Skeletal muscle satellite cell (primary cell): ENCODE measurements at regions not wholly inside any gene's neighbourhood (a gene's known extent, or its start where the extent isn't known, plus 50 kb on each side); places are given as distances from the start of the nearest gene placed in this dataset.

Experiments used
- H3K27me3 ChIP-seq: 2 replicates; pipeline ENCODE4 v1.7.0; 2013; ENCODE audit warnings: low read length; ENCODE audit not compliant: control insufficient read depth, insufficient read depth
- H3K36me3 ChIP-seq: 2 replicates; pipeline ENCODE4 v1.7.0; 2013; ENCODE audit warnings: mild to moderate bottlenecking, control low read depth, low read length; ENCODE audit not compliant: insufficient read depth
- H3K4me1 ChIP-seq: 2 replicates; pipeline ENCODE4 v1.7.0; 2013; ENCODE audit warnings: low read length; ENCODE audit not compliant: control insufficient read depth, insufficient read depth
- H3K4me2 ChIP-seq: 2 replicates; pipeline ENCODE4 v1.7.0; 2013; ENCODE audit warnings: mild to moderate bottlenecking, low read length
- H3K4me3 ChIP-seq: 2 replicates; pipeline ENCODE4 v1.7.0; 2013; ENCODE audit warnings: low read length
- H3K9ac ChIP-seq: 2 replicates; pipeline ENCODE4 v1.7.0; 2013; ENCODE audit warnings: mild to moderate bottlenecking, low read depth, low read length, moderate library complexity
- H3K9me3 ChIP-seq: replicated peaks from 2 replicates; pipeline ENCODE4 v1.7.0; 2013; ENCODE audit warnings: mild to moderate bottlenecking, control low read depth, low read length

- Histone ChIP-seq H3K4me1 (no peaks in the 10 kb centered on the region), H3K9me3 (no peaks in the 10 kb centered on the region), H3K36me3 (no peaks in the 10 kb centered on the region), H3K27me3 (no peaks in the 10 kb centered on the region), H3K4me2 (no peak overlapping the region), H3K9ac (no peak overlapping the region), H3K4me3 (no peak overlapping the region)
Measured at GRCh38 chr13:107067381-107067780, 499.4 kb upstream of the ARGLU1 start.

- H3K9ac ChIP-seq, result no peak overlapping the region
- H3K36me3 ChIP-seq, result no peaks in the 10 kb centered on the region
- no peak overlapping the region for H3K4me2 ChIP-seq
- no peaks in the 10 kb centered on the region for H3K9me3 ChIP-seq
- H3K4me1 ChIP-seq, result no peaks in the 10 kb centered on the region
- H3K27me3 ChIP-seq, result no peaks in the 10 kb centered on the region
- no peak overlapping the region for H3K4me3 ChIP-seq
Measured at GRCh38 chr13:107066355-107066754, 498.4 kb upstream of the ARGLU1 start.

- no peaks in the 10 kb centered on the region for H3K36me3 ChIP-seq
- no peaks in the 10 kb centered on the region for H3K9me3 ChIP-seq
- H3K4me2 ChIP-seq, result no peak overlapping the region
- no peak overlapping the region for H3K9ac ChIP-seq
- no peaks in the 10 kb centered on the region for H3K4me1 ChIP-seq
- no peaks in the 10 kb centered on the region for H3K27me3 ChIP-seq
- H3K4me3 ChIP-seq, result no peak overlapping the region
Measured at GRCh38 chr13:107065036-107065435, 497.1 kb upstream of the ARGLU1 start.

DNA sequence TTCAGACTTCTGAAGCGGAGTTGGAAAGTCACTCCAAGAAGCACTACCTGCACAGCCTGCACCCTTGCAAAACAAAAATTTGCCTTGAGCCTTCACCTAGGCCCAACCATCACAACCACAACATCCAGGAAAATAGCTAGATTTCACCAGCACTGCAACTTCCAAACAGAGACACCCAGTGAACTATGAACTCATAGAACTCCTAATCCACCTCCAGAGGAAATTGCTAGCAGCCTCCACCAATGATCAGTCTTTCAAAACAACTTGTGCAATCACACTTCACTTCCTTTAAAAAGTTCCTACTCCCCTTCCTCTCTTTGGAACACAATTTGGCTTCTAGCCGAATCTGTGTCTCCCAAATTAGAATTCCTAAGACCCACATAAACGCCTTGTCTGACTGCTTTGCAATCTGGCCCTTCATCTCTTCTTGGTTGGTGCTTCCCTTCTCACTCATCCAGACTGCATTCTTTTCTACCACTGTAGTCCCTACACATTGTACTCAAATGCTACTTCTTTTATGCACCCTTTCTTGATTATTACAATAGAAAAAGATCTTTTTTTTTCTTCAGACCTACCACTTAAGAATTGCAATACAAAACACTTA is 489.2 kb upstream of the ARGLU1 start:
- no peak overlapping the region for H3K4me3 ChIP-seq
- no peaks in the 10 kb centered on the region for H3K9me3 ChIP-seq
- H3K4me1 ChIP-seq, result no peaks in the 10 kb centered on the region
- no peaks in the 10 kb centered on the region for H3K27me3 ChIP-seq
- H3K9ac ChIP-seq, result no peak overlapping the region
- no peaks in the 10 kb centered on the region for H3K36me3 ChIP-seq
- no peak overlapping the region for H3K4me2 ChIP-seq

DNA sequence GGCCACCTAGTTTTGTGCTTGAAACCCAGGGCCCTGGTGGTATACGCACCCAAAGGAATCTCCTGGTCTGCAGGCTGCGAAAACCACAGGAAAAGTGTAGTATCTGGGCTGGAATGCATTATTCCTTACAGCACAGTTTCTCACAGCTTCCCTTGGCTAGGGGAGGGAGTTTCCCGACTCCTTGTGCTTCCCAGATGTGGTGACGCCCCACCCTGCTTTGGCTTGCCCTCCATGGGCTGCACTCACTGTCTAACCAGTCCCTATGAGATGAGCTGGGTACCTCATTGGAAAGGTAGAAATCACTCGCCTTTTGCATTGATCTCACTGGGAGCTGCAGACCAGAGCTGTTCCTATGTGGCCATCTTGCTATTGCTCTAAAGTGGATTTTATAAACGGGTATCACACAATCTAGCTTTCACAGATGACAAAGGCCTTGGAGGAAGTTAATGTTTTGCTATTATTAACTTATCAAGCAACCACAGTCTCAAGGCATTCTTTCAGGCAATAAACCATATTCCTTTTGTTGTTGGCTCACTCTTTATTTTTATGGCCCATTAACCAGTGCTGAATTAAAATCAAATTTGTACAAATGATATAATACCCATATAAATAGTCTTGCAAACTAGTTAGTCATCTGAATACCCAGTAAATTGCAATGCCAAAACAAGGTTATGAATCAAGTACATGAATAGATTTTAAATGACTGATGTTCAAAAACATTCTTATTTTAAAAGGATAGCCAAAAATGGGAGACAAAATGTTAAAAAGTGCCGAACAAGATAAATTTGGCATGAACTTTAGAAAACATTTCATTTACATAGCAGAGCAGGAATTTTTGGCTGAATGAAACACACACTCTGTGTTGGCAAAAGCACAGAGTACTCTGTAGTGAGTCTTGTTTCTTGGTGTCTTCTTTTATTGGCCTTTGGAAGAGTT is 475.4 kb upstream of the ARGLU1 start:
- Histone ChIP-seq H3K4me2 (no peak overlapping the region), H3K9me3 (no peaks in the 10 kb centered on the region), H3K9ac (no peak overlapping the region), H3K4me3 (no peak overlapping the region), H3K36me3 (no peaks in the 10 kb centered on the region), H3K4me1 (no peaks in the 10 kb centered on the region), H3K27me3 (no peaks in the 10 kb centered on the region)

DNA sequence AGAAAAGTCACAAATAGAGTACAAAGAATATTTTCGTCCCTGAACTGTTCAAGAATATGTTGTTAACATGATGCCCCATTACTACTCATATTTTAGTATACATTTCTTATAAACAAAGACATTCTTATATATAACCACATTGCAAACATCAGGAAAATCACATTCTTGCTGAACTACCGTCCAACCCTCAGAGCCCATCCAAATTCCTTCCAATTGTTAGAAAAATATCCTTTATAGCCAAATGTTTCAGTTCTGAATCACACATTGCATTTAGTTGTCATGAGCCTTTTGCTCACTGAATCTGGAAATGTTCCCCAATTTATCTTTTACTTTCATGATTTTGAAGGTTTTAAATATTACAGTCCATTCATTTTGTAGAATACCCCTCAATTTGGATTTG is 467.8 kb upstream of the ARGLU1 start:
- Histone ChIP-seq H3K9me3 (no peaks in the 10 kb centered on the region), H3K36me3 (no peaks in the 10 kb centered on the region), H3K9ac (no peak overlapping the region), H3K4me3 (no peak overlapping the region), H3K4me1 (no peaks in the 10 kb centered on the region), H3K4me2 (no peak overlapping the region), H3K27me3 (no peaks in the 10 kb centered on the region)

- Histone ChIP-seq H3K9me3 (no peaks in the 10 kb centered on the region), H3K36me3 (no peaks in the 10 kb centered on the region), H3K27me3 (no peaks in the 10 kb centered on the region), H3K4me2 (no peak overlapping the region), H3K9ac (no peak overlapping the region), H3K4me3 (no peak overlapping the region), H3K4me1 (no peaks in the 10 kb centered on the region)
Measured at GRCh38 chr13:107035186-107035585, 467.2 kb upstream of the ARGLU1 start.

DNA sequence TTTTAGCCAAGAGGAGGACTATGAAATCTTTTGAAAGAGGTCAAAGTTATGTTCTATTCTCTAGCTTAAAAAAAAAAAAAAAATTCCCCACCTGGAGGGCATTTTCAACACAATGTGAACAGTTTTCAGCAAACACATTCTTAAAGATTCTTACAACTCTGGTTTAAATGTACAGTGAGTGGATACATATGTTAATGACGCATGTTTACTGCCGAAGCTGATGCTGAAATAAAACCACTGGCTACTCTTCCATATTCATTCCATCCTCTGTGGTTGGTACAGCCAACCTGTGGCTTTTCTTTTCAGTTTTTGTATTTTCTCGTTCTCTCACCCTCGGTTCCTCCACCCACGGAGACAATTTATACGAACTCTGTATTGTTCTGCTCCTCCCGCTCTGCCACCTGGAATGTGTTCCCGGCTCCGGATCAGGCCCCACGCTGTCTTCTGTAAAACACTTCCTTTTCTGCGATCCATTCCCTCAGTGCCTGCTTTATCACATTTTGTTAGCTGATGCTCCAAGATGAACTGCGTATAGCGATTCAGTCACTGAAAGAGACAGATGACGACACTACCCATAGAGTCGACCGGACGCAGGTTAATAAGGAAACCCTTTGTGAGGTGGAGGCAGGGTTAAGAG is 466.4 kb upstream of the ARGLU1 start:
- no peaks in the 10 kb centered on the region for H3K27me3 ChIP-seq
- H3K36me3 ChIP-seq, result no peaks in the 10 kb centered on the region
- no peaks in the 10 kb centered on the region for H3K4me1 ChIP-seq
- no peak overlapping the region for H3K9ac ChIP-seq
- H3K4me2 ChIP-seq, result no peak overlapping the region
- no peak overlapping the region for H3K4me3 ChIP-seq
- no peaks in the 10 kb centered on the region for H3K9me3 ChIP-seq

- Histone ChIP-seq H3K4me1 (no peaks in the 10 kb centered on the region), H3K9me3 (no peaks in the 10 kb centered on the region), H3K9ac (no peak overlapping the region), H3K36me3 (no peaks in the 10 kb centered on the region), H3K4me3 (no peak overlapping the region), H3K4me2 (no peak overlapping the region), H3K27me3 (no peaks in the 10 kb centered on the region)
Measured at GRCh38 chr13:107031716-107032115, 463.8 kb upstream of the ARGLU1 start.

DNA sequence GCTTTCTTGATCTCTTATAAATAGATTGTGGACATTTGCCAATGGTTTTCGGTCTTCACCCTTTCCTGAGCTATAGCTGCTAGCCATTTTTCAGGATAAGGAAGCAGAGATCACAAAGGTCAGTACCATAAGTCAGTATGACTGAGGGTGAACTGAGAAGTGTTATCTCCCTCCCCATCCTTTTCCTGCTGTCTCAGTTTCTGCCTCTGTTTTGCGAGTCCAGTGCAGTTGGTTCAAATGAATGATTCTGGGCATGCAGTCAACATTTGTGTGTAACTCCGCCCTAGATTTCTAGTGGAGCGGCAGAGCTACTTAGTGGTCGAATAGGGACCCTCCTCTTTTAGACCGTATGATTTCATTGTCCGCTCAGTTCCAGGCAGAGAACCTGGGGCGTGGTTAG is 460.8 kb upstream of the ARGLU1 start:
- Histone ChIP-seq H3K9me3 (no peaks in the 10 kb centered on the region), H3K36me3 (no peaks in the 10 kb centered on the region), H3K27me3 (no peaks in the 10 kb centered on the region), H3K4me2 (no peak overlapping the region), H3K4me1 (no peaks in the 10 kb centered on the region), H3K9ac (no peak overlapping the region), H3K4me3 (no peak overlapping the region)

GRCh38 chr13:107025991-107026390 is 458.1 kb upstream of the ARGLU1 start:
- Histone ChIP-seq H3K9me3 (no peaks in the 10 kb centered on the region), H3K9ac (no peak overlapping the region), H3K4me2 (no peak overlapping the region), H3K36me3 (no peaks in the 10 kb centered on the region), H3K27me3 (no peaks in the 10 kb centered on the region), H3K4me1 (no peaks in the 10 kb centered on the region), H3K4me3 (no peak overlapping the region)
